GM21360 (cell line): ENCODE measurements at regions not wholly inside any gene's neighbourhood (a gene's known extent, or its start where the extent isn't known, plus 50 kb on each side); places are given as distances from the start of the nearest gene placed in this dataset.

Experiments used
- ATAC-seq: cut with Tn5 transposase; IDR thresholded peaks from one replicate; pipeline ENCODE4 v1.9.1; 2021; ENCODE audit warnings: mild to moderate bottlenecking, moderate library complexity; ENCODE audit not compliant: unreplicated experiment

GRCh38 chr6:2469428-2469827, 224.0 kb upstream of the GMDS start:
- no peak for ATAC-seq

- ATAC-seq = no peak
Measured at GRCh38 chr6:2468601-2468955, 223.2 kb upstream of the GMDS start.

- ATAC-seq = no peak
Measured at GRCh38 chr6:2467929-2468600, 222.7 kb upstream of the GMDS start.

- ATAC-seq = no peak
Measured at GRCh38 chr6:2465336-2465735, 219.9 kb upstream of the GMDS start.

GRCh38 chr6:2464641-2465040, 219.2 kb upstream of the GMDS start:
- no peak for ATAC-seq

- no peak for ATAC-seq
Measured at GRCh38 chr6:2462831-2463230, 217.4 kb upstream of the GMDS start.

- ATAC-seq = no peak
Measured at GRCh38 chr6:2460216-2460745, 214.9 kb upstream of the GMDS start.

GRCh38 chr6:2454180-2454579, 208.8 kb upstream of the GMDS start:
- ATAC-seq = no peak

GRCh38 chr6:2450546-2450945, 205.1 kb upstream of the GMDS start:
- ATAC-seq = no peak

- no peak for ATAC-seq
Measured at GRCh38 chr6:2449572-2449940, 204.2 kb upstream of the GMDS start.

GRCh38 chr6:2448826-2449571, 203.6 kb upstream of the GMDS start:
- ATAC-seq = no peak

GRCh38 chr6:2447931-2448330, 202.5 kb upstream of the GMDS start:
- no peak for ATAC-seq

GRCh38 chr6:2447318-2447920, 202.0 kb upstream of the GMDS start:
- ATAC-seq = no peak

GRCh38 chr6:2441601-2442475, 196.4 kb upstream of the GMDS start:
- ATAC-seq = no peak

GRCh38 chr6:2440516-2440915, 195.1 kb upstream of the GMDS start:
- ATAC-seq = no peak

GRCh38 chr6:2439632-2440031, 194.2 kb upstream of the GMDS start:
- no peak for ATAC-seq

GRCh38 chr6:2439082-2439481, 193.7 kb upstream of the GMDS start:
- no peak for ATAC-seq

- ATAC-seq = no peak
Measured at GRCh38 chr6:2436410-2437154, 191.2 kb upstream of the GMDS start.

- no peak for ATAC-seq
Measured at GRCh38 chr6:2435323-2435722, 189.9 kb upstream of the GMDS start.

- no peak for ATAC-seq
Measured at GRCh38 chr6:2434912-2435311, 189.5 kb upstream of the GMDS start.
